Brain pericyte (primary cell): ENCODE measurements at regions not wholly inside any gene's neighbourhood (a gene's known extent, or its start where the extent isn't known, plus 50 kb on each side); places are given as distances from the start of the nearest gene placed in this dataset.
"Not testable (repeated sequence)": the region's sequence is repeated elsewhere in the genome, so short reads cannot be mapped to it uniquely, and the experiment has no call there.

Source experiments
- DNase-seq: peaks from one replicate; pipeline ENCODE4 v3.0.0-alpha.2; 2012; ENCODE audit warnings: low read depth, low spot score

- no peak for DNase-seq
These were observed 52.5 kb downstream of the RHOB start for GRCh38 chr2:20499387-20499786.

- DNase-seq: peak; percentile 77
These were observed 55.1 kb downstream of the RHOB start for GRCh38 chr2:20501974-20502373.

- not testable (repeated sequence) for DNase-seq
These were observed 55.6 kb downstream of the RHOB start for GRCh38 chr2:20502496-20502895.

DNA sequence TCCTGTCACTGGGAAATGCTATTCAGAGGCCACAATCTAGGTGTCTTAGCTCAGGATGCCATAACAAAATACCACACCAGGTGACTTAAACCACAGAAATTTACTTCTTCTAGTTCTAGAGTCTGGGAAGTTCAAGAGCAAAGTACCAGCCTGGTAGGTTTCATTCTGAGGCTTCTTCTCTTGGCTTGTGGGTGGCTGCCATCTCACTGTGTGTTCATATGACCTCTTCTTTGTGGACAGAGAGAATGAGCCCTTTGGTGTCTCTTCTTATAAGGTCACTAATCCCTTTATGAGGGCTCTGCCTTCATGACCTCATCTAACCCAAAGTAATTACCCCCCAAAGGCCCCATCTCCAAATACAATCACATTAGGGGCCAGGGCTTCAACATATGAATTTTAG, 57.3 kb downstream of the RHOB start:
- DNase-seq: no peak

GRCh38 chr2:20506201-20506685, 59.4 kb downstream of the RHOB start:
- no peak for DNase-seq

GRCh38 chr2:20507166-20507692, 60.4 kb downstream of the RHOB start:
- DNase-seq: no peak

DNA sequence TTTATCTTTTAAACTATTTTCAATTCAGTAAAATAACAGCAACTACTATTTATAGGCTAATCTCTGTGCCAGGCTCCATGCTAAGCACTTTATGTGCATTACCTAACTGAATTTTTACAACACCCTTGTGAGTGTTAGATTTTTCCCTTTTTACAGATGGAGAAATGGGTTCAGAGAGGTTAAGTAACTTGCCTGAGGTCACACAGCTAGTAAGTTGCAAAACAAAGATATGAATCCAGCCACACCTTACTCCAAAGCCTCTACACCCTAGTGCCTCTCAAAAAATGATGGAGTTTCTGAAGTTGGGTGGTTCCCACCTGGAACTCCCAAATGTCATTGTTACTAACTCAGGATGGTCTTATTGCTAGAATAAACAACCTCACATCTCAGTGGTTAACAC, 60.8 kb downstream of the RHOB start:
- DNase-seq: no peak

GRCh38 chr2:20509301-20509769, 62.5 kb downstream of the RHOB start:
- DNase-seq: no peak

DNA sequence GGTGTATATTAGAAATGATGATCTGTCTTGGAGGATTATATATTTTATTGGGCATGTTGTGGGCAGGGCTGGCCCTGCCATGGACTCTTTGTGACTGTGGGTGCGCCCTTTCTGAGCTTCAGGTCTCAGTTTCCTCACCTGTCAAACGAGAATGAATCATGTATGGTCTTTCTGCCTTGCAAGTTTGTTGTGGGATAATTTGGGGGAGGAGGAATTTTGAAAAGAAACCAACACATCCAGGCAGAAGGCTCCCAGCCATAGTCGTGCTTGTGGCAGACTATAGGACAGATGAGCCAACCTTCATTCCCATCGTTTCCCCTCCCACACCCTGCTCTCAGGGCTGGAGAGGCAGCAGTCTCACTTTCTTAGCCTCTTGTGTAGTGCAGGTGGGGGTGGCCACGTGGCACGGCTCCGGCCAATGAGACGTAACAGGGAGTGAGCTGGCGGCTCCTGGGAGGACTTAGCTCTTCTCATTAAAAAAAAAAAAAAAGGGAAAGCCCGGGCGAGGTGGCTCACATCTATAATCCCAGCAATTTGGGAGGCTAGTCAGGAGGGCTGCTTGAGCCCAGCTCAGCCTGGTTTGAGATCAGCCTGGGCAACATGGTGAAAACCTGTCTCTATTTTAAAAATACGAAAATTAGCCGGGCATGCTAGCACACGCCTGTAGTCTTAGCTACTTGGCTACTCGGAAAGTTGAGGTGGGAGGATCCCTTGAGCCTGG, 63.1 kb downstream of the RHOB start:
- no peak for DNase-seq

GRCh38 chr2:20511130-20511529, 64.3 kb downstream of the RHOB start:
- DNase-seq: no peak

DNA sequence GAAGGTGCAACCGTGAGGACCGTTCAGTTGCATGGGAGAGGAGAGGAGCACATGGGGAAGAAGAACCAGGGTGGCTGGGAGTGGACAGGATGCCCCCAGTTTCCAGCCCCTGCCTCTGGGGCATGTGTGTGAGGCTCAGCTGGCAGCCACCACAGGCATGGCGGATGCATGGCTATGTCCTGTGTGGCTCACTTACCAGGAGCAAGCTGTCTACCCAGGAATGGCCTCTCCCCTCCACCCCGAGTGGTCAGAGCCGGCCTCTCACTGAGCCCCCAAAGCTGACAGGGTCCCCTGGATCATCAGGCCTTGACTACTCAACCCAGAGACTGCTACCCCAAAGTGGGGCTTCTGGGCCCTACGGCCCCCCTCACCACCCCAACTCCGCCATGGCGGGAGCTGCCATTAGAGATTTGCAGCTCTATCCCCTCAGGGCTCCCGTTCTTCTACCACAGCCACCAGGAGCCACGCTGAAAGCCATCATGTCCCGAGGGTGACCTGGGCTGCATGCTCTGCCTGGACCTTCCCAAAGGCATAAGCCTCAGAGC, 65.3 kb downstream of the RHOB start:
- no peak for DNase-seq

DNA sequence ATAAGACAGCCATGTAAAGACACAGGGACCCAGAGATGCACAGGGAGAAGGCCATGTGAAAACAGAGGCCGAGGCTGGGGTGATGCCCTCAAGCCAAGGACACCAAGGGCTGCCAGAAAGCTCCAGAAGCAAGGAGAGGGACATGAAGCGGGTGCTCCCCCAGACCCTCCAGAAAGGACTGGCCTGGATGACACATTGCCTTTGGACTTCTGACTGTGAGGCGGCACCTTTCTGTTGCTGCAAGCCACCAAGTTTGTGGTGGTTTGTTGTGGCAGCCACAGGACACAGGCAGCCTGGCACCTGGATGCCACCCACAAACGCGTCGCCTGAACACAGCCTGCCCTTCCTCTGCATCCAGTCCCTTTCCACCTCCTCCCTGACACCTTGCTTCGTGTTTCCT, 67.1 kb downstream of the RHOB start:
- DNase-seq: no peak

- DNase-seq: peak; percentile 50
These were observed 67.9 kb downstream of the RHOB start for GRCh38 chr2:20514596-20515269.

- no peak for DNase-seq
These were observed 68.7 kb downstream of the RHOB start for GRCh38 chr2:20515290-20516220.

- DNase-seq: no peak
These were observed 69.4 kb downstream of the RHOB start for GRCh38 chr2:20516291-20516645.

DNA sequence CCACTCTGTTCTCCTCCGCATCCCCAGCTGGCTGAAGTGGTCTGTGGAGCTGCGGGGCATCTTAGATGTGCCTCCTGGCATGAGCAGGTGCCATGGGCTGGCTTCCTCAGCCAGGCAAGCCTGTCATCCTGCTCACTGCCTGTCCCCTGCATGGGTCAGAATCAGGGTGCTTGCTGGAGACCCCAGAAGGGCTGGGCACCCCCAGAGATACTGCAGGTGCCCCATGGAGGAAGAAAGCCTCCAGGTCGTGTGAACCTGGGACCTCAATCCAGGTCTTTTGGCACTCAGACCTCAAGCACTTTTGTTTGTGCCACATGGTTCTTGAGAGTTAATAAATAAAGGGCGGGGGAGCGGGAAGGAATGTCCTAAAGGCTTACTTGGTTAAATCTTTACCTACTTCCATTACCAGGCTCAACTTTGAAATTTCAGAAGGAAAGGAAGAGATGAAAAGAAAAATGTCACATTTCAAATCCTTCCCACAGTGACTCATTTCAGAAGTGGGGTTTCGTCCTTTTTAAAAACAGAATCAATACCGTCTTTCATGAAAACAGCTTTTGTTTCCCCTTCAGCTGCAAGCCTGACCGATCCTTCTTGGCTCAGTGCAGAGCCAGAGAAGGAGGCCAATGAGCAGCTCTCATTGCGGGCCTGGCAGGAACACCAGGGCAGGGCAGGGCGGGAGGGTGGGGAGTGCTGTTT, 69.9 kb downstream of the RHOB start:
- DNase-seq: no peak

GRCh38 chr2:20519309-20519708, 72.4 kb downstream of the RHOB start:
- no peak for DNase-seq

DNA sequence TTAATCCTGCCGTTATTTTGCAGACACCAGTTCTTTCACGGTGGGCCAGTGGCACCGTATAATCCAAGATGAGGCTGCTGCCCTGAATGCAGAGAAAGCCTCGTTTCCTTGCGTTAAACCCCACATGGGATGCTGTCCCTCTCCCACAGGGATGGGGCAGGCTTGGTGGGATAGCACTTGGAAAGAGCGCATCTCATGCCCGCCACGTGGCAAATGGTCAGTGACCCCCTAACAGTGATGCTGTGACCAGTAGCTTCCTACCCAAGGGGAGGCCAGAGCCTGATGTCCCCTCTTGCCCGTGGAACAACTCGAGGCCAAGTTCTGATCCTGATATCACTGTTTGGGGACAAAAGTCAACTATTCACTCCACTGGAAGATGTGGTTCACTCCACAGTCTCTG, 73.3 kb downstream of the RHOB start:
- DNase-seq: no peak

DNA sequence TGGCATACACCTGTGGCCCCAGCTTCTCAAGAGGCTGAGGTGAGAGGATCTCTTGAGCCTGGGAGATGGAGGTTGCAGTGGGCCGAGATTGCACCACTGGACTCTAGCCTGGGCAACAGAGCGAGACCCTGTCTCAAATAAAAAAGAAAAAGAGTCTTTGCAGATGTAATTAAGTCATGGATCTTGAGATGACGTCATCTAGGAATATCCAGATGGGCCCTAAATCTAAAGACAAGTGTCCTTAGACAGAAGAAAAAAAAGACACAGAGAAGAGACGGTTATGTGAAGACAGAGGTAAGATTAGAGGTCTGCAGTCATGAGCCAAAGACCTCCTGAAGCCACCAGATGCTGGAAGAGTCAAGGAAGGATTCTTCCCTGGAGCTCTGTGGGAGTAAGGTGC, 74.3 kb downstream of the RHOB start:
- DNase-seq: no peak

DNA sequence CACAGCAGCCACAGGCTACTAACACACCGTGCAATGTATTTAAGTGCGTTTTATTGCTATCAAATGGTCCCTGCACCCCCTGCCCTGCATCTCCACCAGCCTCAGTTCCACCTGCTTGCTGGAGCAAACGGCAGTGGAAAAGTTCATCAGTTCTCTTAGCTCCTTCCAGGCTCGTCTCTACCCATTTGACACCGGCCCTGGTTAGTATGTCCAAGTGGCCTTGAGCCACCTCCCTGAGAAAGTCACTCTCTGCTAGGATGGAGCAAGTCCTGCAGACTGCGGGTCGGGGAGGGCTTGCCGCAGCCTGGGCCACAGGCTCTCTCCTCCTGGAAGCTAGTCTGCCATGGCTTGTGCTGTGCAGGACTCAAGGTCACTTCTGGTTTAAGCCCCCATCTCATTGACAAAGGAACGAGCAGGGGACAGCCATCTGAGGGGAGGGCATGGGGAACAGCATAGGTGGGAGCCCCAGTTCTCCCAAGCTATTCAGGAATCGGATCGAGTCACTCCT, 74.9 kb downstream of the RHOB start:
- DNase-seq: no peak
